DND-41 (cell line): ENCODE measurements at regions not wholly inside any gene's neighbourhood (a gene's known extent, or its start where the extent isn't known, plus 50 kb on each side); places are given as distances from the start of the nearest gene placed in this dataset.

ENCODE experiments used
- EZH2 ChIP-seq: IDR thresholded peaks from 3 replicates; pipeline ENCODE4 v1.6.1; 2012; ENCODE audit warnings: borderline replicate concordance, low read depth, mild to moderate bottlenecking, moderate library complexity, low read length, inconsistent platforms; ENCODE audit not compliant: severe bottlenecking
- TF ChIP-seq, protein P1 (sequence below): IDR thresholded peaks from 2 replicates; pipeline ENCODE4 v1.5.1; 2012; ENCODE audit warnings: borderline replicate concordance, low read length, moderate library complexity, mild to moderate bottlenecking; ENCODE audit not compliant: poor library complexity, severe bottlenecking; ENCODE audit errors: extremely low read depth

DNA sequence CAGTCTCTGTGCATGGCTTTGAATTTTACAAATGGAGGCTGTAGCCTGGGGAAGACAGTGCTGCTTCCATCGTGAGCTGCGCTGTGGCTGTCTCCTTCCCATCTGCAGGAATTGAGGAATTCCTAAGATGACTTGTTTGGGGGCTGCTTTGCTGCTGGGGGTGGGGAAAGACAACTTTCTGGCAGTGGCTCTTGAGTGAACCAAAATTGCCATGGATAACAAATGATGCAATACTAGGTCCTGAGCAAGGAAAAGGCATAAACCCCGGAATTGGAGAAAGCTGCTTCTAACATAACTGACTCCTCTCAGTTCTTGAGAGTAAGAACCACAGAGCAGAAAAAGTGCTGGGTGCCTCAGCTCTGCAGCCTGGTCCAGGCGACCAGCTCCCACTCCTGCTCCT, 245.0 kb upstream of the RPL38 start:
- TF ChIP-seq EZH2, result no peak
- TF ChIP-seq, protein P1, sequence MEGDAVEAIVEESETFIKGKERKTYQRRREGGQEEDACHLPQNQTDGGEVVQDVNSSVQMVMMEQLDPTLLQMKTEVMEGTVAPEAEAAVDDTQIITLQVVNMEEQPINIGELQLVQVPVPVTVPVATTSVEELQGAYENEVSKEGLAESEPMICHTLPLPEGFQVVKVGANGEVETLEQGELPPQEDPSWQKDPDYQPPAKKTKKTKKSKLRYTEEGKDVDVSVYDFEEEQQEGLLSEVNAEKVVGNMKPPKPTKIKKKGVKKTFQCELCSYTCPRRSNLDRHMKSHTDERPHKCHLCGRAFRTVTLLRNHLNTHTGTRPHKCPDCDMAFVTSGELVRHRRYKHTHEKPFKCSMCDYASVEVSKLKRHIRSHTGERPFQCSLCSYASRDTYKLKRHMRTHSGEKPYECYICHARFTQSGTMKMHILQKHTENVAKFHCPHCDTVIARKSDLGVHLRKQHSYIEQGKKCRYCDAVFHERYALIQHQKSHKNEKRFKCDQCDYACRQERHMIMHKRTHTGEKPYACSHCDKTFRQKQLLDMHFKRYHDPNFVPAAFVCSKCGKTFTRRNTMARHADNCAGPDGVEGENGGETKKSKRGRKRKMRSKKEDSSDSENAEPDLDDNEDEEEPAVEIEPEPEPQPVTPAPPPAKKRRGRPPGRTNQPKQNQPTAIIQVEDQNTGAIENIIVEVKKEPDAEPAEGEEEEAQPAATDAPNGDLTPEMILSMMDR, result no peak
